Activated T-helper 17 cell treated with anti-CD3 and anti-CD28 coated beads, Interleukin-2, amount 50 U/mL, for 72 hours (primary cell): ENCODE measurements at regions not wholly inside any gene's neighbourhood (a gene's known extent, or its start where the extent isn't known, plus 50 kb on each side); places are given as distances from the start of the nearest gene placed in this dataset.

ENCODE experiments used
- ATAC-seq: fragments of 150-1000 bp; cut with Tn5 transposase; replicated peaks from 2 replicates; pipeline ENCODE4 v1.10.0; 2021; ENCODE audit warnings: mild to moderate bottlenecking, moderate library complexity
- H3K27ac Mint-ChIP-seq: one replicate; pipeline ENCODE4 v1.8.0; 2022; ENCODE audit warnings: mixed read lengths
- H3K27me3 Mint-ChIP-seq: one replicate; pipeline ENCODE4 v1.8.0; 2022; ENCODE audit warnings: mixed read lengths
- H3K36me3 Mint-ChIP-seq: one replicate; pipeline ENCODE4 v1.8.0; 2022; ENCODE audit warnings: low read depth, mild to moderate bottlenecking, mixed read lengths
- H3K4me1 Mint-ChIP-seq: one replicate; pipeline ENCODE4 v1.8.0; 2022; ENCODE audit warnings: mixed read lengths
- H3K4me3 Mint-ChIP-seq: one replicate; pipeline ENCODE4 v1.8.0; 2022; ENCODE audit warnings: mild to moderate bottlenecking, mixed read lengths
- H3K9me3 Mint-ChIP-seq: one replicate; pipeline ENCODE4 v1.8.0; 2022; ENCODE audit warnings: mixed read lengths

- Mint-ChIP-seq H3K27me3 (peaks cover 17% of the 10 kb centered on the region), H3K4me3 (no peak overlapping the region), H3K36me3 (no peaks in the 10 kb centered on the region), H3K27ac (no peak overlapping the region), H3K9me3 (no peaks in the 10 kb centered on the region), H3K4me1 (no peaks in the 10 kb centered on the region)
- ATAC-seq = no peak
Measured at GRCh38 chr1:63129855-63130254, 192.5 kb upstream of the FOXD3 start.

DNA sequence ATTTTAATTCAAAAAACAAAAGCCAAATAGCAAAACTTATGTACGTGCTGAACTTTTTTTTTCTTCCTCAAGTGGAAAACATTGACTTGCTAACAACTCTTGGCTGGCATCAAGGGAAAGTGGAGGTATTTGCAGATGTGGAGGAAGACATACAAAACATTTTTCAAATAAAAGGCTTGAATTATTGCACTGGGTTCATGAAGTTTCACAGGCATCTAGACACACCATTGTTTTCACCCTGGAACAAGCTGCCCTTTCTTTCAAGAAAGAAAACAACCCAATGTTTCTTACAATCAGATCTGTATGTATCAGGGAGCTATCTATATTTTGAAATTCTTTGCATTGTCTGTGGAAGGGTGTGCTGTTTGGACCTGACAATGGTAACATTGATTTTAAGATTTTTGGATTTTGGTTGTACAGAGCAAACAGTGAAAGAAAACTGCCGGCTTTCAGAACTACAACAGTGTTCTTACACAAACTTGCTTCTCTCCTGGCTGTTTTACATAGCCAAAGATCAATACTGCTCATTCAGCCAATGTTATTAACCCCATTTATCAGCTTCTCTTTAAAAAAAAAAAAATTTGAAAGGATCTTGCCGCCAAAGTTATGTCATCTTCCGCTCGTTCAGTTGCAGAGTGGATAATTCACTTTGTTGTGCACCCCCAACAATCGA is 187.7 kb upstream of the FOXD3 start:
- Mint-ChIP-seq H3K27me3 (peaks cover 18% of the 10 kb centered on the region), H3K9me3 (peaks cover 3% of the 10 kb centered on the region), H3K27ac (no peak overlapping the region), H3K36me3 (no peaks in the 10 kb centered on the region), H3K4me3 (no peak overlapping the region), H3K4me1 (no peaks in the 10 kb centered on the region)
- ATAC-seq = no peak

GRCh38 chr1:63135174-63135512 is 187.2 kb upstream of the FOXD3 start:
- H3K27ac Mint-ChIP-seq = no peak overlapping the region
- no peak for ATAC-seq
- no peaks in the 10 kb centered on the region for H3K36me3 Mint-ChIP-seq
- peaks cover 18% of the 10 kb centered on the region for H3K27me3 Mint-ChIP-seq
- no peaks in the 10 kb centered on the region for H3K4me1 Mint-ChIP-seq
- H3K4me3 Mint-ChIP-seq = no peak overlapping the region
- peaks cover 3% of the 10 kb centered on the region for H3K9me3 Mint-ChIP-seq

- H3K27me3 Mint-ChIP-seq = peaks cover 18% of the 10 kb centered on the region
- ATAC-seq = no peak
- H3K9me3 Mint-ChIP-seq = peaks cover 3% of the 10 kb centered on the region
- H3K4me1 Mint-ChIP-seq = no peaks in the 10 kb centered on the region
- H3K4me3 Mint-ChIP-seq = no peak overlapping the region
- H3K27ac Mint-ChIP-seq = no peak overlapping the region
- H3K36me3 Mint-ChIP-seq = no peaks in the 10 kb centered on the region
Measured at GRCh38 chr1:63135801-63136200, 186.6 kb upstream of the FOXD3 start.

GRCh38 chr1:63142001-63142400 is 180.4 kb upstream of the FOXD3 start:
- H3K27me3 Mint-ChIP-seq = peaks cover 13% of the 10 kb centered on the region
- H3K9me3 Mint-ChIP-seq = no peaks in the 10 kb centered on the region
- no peak overlapping the region for H3K27ac Mint-ChIP-seq
- ATAC-seq = no peak
- no peaks in the 10 kb centered on the region for H3K4me1 Mint-ChIP-seq
- no peaks in the 10 kb centered on the region for H3K36me3 Mint-ChIP-seq
- no peak overlapping the region for H3K4me3 Mint-ChIP-seq

DNA sequence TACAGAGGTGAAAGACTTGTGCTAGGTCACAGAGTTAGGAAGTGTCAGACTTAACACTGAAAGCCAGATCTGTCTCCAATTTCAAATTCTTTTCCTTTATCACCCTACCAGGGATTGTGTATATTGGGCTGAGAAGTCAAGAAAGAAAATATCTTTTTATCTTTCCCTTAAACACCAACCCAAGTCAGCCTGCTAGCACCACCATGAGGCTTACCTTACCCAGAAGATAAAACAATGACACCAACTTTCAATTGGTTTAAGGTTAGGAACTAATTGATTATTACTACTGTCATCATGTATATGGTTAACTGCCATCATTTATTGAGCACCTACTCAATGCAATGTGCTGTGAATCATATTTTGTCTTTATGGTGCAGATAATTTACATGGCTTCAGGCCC is 178.9 kb upstream of the FOXD3 start:
- Mint-ChIP-seq H3K27ac (no peak overlapping the region), H3K27me3 (peaks cover 6% of the 10 kb centered on the region), H3K36me3 (no peaks in the 10 kb centered on the region), H3K9me3 (no peaks in the 10 kb centered on the region), H3K4me1 (no peaks in the 10 kb centered on the region), H3K4me3 (no peak overlapping the region)
- no peak for ATAC-seq

GRCh38 chr1:63147783-63148182 is 174.6 kb upstream of the FOXD3 start:
- no peak for ATAC-seq
- Mint-ChIP-seq H3K27ac (no peak overlapping the region), H3K27me3 (peaks cover 12% of the 10 kb centered on the region), H3K9me3 (no peaks in the 10 kb centered on the region), H3K4me1 (no peaks in the 10 kb centered on the region), H3K4me3 (no peak overlapping the region), H3K36me3 (no peaks in the 10 kb centered on the region)

- H3K4me1 Mint-ChIP-seq = no peaks in the 10 kb centered on the region
- no peak overlapping the region for H3K27ac Mint-ChIP-seq
- no peaks in the 10 kb centered on the region for H3K36me3 Mint-ChIP-seq
- ATAC-seq = no peak
- H3K9me3 Mint-ChIP-seq = no peaks in the 10 kb centered on the region
- no peak overlapping the region for H3K4me3 Mint-ChIP-seq
- peaks cover 17% of the 10 kb centered on the region for H3K27me3 Mint-ChIP-seq
Measured at GRCh38 chr1:63148825-63149645, 173.3 kb upstream of the FOXD3 start.

DNA sequence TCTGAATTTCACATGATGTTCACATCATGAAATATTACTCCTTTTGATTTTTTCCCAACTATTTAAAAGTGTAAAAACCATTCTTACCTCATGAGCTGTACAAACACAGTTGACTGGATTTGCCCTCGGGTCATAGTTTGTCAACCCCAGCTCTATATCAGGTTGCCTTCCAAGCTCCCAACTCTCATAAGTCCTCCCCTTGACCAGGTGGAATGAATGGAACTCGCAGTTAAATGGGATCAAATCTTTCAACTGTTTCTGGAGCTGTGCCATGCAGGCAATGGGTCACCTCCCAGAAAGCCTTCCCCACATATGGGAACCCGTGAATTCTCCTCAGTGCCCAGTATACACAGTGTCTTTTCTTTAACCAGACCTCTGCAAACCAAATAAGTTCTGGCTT is 169.8 kb upstream of the FOXD3 start:
- no peak for ATAC-seq
- Mint-ChIP-seq H3K27ac (no peak overlapping the region), H3K27me3 (peaks cover 23% of the 10 kb centered on the region), H3K4me3 (no peak overlapping the region), H3K36me3 (no peaks in the 10 kb centered on the region), H3K4me1 (no peaks in the 10 kb centered on the region), H3K9me3 (peaks cover 4% of the 10 kb centered on the region)

DNA sequence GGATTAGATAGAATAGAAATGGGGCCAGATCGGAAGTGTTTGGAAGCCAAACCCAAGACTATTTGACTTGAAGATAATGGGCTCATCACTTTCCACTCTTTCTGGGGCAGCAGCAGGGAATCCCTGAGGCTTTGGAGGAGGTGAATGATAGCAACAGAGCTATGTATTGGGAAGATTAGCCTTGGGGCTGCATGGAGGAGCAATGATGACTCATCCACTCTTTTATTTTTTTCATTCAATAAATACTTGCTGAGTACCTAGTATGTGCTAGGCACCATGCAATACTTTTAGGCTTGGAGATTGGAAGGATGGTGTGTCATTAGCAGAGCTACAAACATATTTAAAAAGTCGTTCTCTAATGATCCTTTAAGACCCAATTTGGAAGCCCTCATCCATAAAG is 166.9 kb upstream of the FOXD3 start:
- Mint-ChIP-seq H3K4me3 (no peak overlapping the region), H3K36me3 (no peaks in the 10 kb centered on the region), H3K27me3 (peaks cover 33% of the 10 kb centered on the region), H3K4me1 (no peaks in the 10 kb centered on the region), H3K9me3 (peaks cover 4% of the 10 kb centered on the region), H3K27ac (no peak overlapping the region)
- ATAC-seq = no peak

DNA sequence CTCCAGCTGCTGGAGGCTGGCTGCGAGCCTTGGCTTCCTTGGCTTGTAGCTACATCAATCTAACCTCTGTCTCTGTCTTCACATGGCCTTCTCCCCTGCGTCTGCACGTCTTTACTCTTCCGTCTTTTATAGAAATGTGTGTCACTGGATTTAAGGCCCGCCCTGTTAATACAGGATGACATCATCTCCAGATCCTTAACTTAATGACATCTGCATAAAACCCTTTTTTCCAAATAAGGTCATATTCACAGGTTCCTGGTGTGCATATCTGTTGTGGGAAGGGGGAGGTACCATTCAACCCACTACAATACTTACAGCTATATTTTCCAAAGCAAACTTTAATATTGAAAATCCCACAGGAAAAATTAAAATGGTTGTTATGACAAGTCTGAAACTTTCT is 165.3 kb upstream of the FOXD3 start:
- H3K4me1 Mint-ChIP-seq = no peaks in the 10 kb centered on the region
- H3K36me3 Mint-ChIP-seq = no peaks in the 10 kb centered on the region
- H3K9me3 Mint-ChIP-seq = peaks cover 4% of the 10 kb centered on the region
- H3K27me3 Mint-ChIP-seq = peaks cover 24% of the 10 kb centered on the region
- H3K27ac Mint-ChIP-seq = no peak overlapping the region
- no peak overlapping the region for H3K4me3 Mint-ChIP-seq
- ATAC-seq = no peak

GRCh38 chr1:63169057-63169456 is 153.3 kb upstream of the FOXD3 start:
- no peak overlapping the region for H3K27ac Mint-ChIP-seq
- no peaks in the 10 kb centered on the region for H3K9me3 Mint-ChIP-seq
- H3K4me3 Mint-ChIP-seq = no peak overlapping the region
- no peaks in the 10 kb centered on the region for H3K36me3 Mint-ChIP-seq
- no peak for ATAC-seq
- H3K4me1 Mint-ChIP-seq = no peaks in the 10 kb centered on the region
- H3K27me3 Mint-ChIP-seq = peaks cover 22% of the 10 kb centered on the region

DNA sequence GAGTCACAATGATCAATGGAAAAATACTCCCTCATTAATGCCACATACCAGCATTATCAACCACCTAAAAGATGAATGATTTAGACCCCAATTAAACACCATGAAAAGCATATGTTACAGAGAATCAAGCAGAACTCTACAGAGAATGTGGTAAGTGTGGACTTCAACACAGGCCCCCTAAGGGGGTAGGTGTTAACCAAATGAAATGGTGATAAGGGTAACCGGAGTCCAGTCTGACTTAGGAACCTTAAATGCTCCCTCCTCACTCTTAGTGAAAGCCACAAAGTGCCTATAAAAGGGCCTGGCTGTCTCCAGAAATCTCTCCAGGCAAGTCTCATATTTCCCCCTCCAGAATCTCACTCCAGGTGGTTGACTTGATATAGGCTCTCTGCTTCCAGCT is 149.2 kb upstream of the FOXD3 start:
- H3K4me3 Mint-ChIP-seq = no peak overlapping the region
- peaks cover 4% of the 10 kb centered on the region for H3K9me3 Mint-ChIP-seq
- no peaks in the 10 kb centered on the region for H3K4me1 Mint-ChIP-seq
- ATAC-seq = no peak
- H3K27ac Mint-ChIP-seq = no peak overlapping the region
- H3K36me3 Mint-ChIP-seq = no peaks in the 10 kb centered on the region
- H3K27me3 Mint-ChIP-seq = peaks cover 16% of the 10 kb centered on the region

- Mint-ChIP-seq H3K27me3 (peaks cover 10% of the 10 kb centered on the region), H3K27ac (no peak overlapping the region), H3K36me3 (no peaks in the 10 kb centered on the region), H3K9me3 (no peaks in the 10 kb centered on the region), H3K4me3 (no peak overlapping the region), H3K4me1 (no peaks in the 10 kb centered on the region)
- ATAC-seq = no peak
Measured at GRCh38 chr1:63189677-63190076, 132.7 kb upstream of the FOXD3 start.

DNA sequence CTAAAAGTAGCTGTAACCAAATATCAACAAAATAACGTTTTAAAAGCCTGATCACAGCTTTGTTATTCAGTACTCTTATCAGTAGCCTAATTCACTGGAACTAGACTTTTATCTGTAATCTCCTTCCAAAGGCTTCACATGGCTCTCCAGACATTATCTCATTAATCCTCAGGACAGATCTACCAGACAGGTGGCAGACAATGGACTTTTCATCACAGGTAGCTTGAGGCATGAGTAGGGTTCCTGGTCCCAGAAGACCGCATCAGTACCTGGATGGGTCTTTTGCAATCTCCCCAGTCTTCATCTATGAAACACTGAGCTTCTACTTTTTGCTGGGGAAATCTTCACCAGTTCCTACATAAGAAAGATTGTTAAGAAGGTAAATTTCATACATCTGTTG is 132.2 kb upstream of the FOXD3 start:
- Mint-ChIP-seq H3K4me3 (no peak overlapping the region), H3K4me1 (no peaks in the 10 kb centered on the region), H3K27ac (no peak overlapping the region), H3K27me3 (peaks cover 10% of the 10 kb centered on the region), H3K9me3 (no peaks in the 10 kb centered on the region), H3K36me3 (no peaks in the 10 kb centered on the region)
- ATAC-seq = no peak
